ENCODE measurements at regions not wholly inside any gene's neighbourhood (a gene's known extent, or its start where the extent isn't known, plus 50 kb on each side); places are given as distances from the start of the nearest gene placed in this dataset.

DNA sequence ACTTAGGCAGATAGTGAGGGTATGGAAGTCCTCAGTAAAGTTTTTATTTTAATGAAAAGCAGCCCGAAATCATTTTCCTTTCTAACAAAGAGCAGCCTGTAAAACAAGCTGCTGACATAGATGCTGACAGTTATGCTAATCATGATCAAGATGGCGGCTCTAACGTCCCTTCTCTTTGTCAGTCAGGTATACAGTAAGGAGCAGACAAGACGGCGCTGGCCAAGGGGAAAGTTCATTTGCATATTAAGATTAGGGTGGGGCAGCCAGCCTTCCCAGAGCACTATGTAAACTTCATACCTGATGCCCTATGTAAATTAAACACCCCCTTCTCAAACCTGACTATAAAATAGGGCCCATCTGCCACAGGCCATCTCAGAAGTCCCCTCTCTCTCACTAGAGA is 76.9 kb downstream of the MAGEB10 start:
- TF ChIP-seq, protein P1, sequence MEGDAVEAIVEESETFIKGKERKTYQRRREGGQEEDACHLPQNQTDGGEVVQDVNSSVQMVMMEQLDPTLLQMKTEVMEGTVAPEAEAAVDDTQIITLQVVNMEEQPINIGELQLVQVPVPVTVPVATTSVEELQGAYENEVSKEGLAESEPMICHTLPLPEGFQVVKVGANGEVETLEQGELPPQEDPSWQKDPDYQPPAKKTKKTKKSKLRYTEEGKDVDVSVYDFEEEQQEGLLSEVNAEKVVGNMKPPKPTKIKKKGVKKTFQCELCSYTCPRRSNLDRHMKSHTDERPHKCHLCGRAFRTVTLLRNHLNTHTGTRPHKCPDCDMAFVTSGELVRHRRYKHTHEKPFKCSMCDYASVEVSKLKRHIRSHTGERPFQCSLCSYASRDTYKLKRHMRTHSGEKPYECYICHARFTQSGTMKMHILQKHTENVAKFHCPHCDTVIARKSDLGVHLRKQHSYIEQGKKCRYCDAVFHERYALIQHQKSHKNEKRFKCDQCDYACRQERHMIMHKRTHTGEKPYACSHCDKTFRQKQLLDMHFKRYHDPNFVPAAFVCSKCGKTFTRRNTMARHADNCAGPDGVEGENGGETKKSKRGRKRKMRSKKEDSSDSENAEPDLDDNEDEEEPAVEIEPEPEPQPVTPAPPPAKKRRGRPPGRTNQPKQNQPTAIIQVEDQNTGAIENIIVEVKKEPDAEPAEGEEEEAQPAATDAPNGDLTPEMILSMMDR (IDR thresholded peaks at IDR 0.05): no peak
- no peak for TF ChIP-seq POLR2A (IDR thresholded peaks at IDR 0.05)
- TF ChIP-seq POLR2AphosphoS5 (IDR thresholded peaks at IDR 0.05): no peak
- no peak for TF ChIP-seq EP300 (IDR thresholded peaks at IDR 0.05)
